ENCODE measurements at regions not wholly inside any gene's neighbourhood (a gene's known extent, or its start where the extent isn't known, plus 50 kb on each side); places are given as distances from the start of the nearest gene placed in this dataset.

- H3K4me3 ChIP-seq (ENCODE audit: low read depth, low read length), result no peak overlapping the region
- no peak for TF ChIP-seq CTCF (IDR thresholded peaks at IDR 0.05; ENCODE audit: borderline replicate concordance, insufficient read depth, low read depth, low read length)
Measured at GRCh38 chr5:87906962-87907361, 361.7 kb downstream of the TMEM161B start.

- no peak for TF ChIP-seq CTCF (IDR thresholded peaks at IDR 0.05; ENCODE audit: borderline replicate concordance, insufficient read depth, low read depth, low read length)
Measured at GRCh38 chr5:87900419-87900818, 368.2 kb downstream of the TMEM161B start.

GRCh38 chr5:87899721-87900131 is 368.9 kb downstream of the TMEM161B start:
- no peak overlapping the region for H3K4me3 ChIP-seq (ENCODE audit: low read depth, low read length)
- no peak for TF ChIP-seq CTCF (IDR thresholded peaks at IDR 0.05; ENCODE audit: borderline replicate concordance, insufficient read depth, low read depth, low read length)

More at GRCh38 chr5:87900419-87900818, 368.2 kb downstream of the TMEM161B start:
- H3K4me3 ChIP-seq (ENCODE audit: low read depth, low read length), result no peak overlapping the region

- TF ChIP-seq CTCF (IDR thresholded peaks at IDR 0.05; ENCODE audit: borderline replicate concordance, insufficient read depth, low read depth, low read length), result no peak
- no peak overlapping the region for H3K4me3 ChIP-seq (ENCODE audit: low read depth, low read length)
Measured at GRCh38 chr5:87899208-87899661, 369.4 kb downstream of the TMEM161B start.

GRCh38 chr5:87898574-87898973 is 370.1 kb downstream of the TMEM161B start:
- no peak overlapping the region for H3K4me3 ChIP-seq (ENCODE audit: low read depth, low read length)
- no peak for TF ChIP-seq CTCF (IDR thresholded peaks at IDR 0.05; ENCODE audit: borderline replicate concordance, insufficient read depth, low read depth, low read length)

- no peak overlapping the region for H3K4me3 ChIP-seq (ENCODE audit: low read depth, low read length)
- no peak for TF ChIP-seq CTCF (IDR thresholded peaks at IDR 0.05; ENCODE audit: borderline replicate concordance, insufficient read depth, low read depth, low read length)
Measured at GRCh38 chr5:87888139-87888538, 380.5 kb downstream of the TMEM161B start.

GRCh38 chr5:87887247-87887646 is 381.4 kb downstream of the TMEM161B start:
- no peak for TF ChIP-seq CTCF (IDR thresholded peaks at IDR 0.05; ENCODE audit: borderline replicate concordance, insufficient read depth, low read depth, low read length)
- no peak overlapping the region for H3K4me3 ChIP-seq (ENCODE audit: low read depth, low read length)
